ENCODE measurements at regions not wholly inside any gene's neighbourhood (a gene's known extent, or its start where the extent isn't known, plus 50 kb on each side); places are given as distances from the start of the nearest gene placed in this dataset.

- TF ChIP-seq CTCF (IDR thresholded peaks at IDR 0.05) = no peak
- TF ChIP-seq POLR2A (IDR thresholded peaks at IDR 0.05) = no peak
Measured at GRCh38 chrX:42117318-42117717, 194.0 kb upstream of the CASK start.

All from transverse colon (tissue), 3 donors.